Smooth muscle cell (in vitro differentiated cells): ENCODE measurements at regions not wholly inside any gene's neighbourhood (a gene's known extent, or its start where the extent isn't known, plus 50 kb on each side); places are given as distances from the start of the nearest gene placed in this dataset.
"Not testable (repeated sequence)": the region's sequence is repeated elsewhere in the genome, so short reads cannot be mapped to it uniquely, and the experiment has no call there.

Experiments used
- DNase-seq: peaks from one replicate; lab custom pipeline; 2025; ENCODE audit not compliant: unreplicated experiment; lab: John Stamatoyannopoulos, UW
- H2AFZ ChIP-seq: fragments of 200-600 bp; sonication (generic); 2 replicates; pipeline ENCODE4 v1.6.0; 2016; ENCODE audit warnings: antibody characterized with exemption, low read depth, mild to moderate bottlenecking
- H3F3A ChIP-seq: fragments of 200-600 bp; sonication (generic); 2 replicates; pipeline ENCODE4 v1.6.0; 2017; ENCODE audit warnings: antibody characterized with exemption, low read depth
- H3K27ac ChIP-seq: fragments of 200-600 bp; sonication (generic); 2 replicates; pipeline ENCODE4 v1.5.1; 2016; ENCODE audit warnings: low read depth, mild to moderate bottlenecking
- H3K27me3 ChIP-seq: fragments of 200-600 bp; sonication (generic); 2 replicates; pipeline ENCODE4 v1.6.1; 2016; ENCODE audit warnings: low read depth, mild to moderate bottlenecking
- H3K36me3 ChIP-seq: fragments of 200-600 bp; sonication (generic); 2 replicates; pipeline ENCODE4 v1.5.1; 2016; ENCODE audit warnings: low read depth
- H3K4me1 ChIP-seq: fragments of 200-600 bp; sonication (generic); 2 replicates; pipeline ENCODE4 v1.5.1; 2016; ENCODE audit warnings: low read depth
- H3K4me2 ChIP-seq: fragments of 200-600 bp; sonication (generic); 2 replicates; pipeline ENCODE4 v1.6.0; 2016; ENCODE audit warnings: mild to moderate bottlenecking
- H3K4me3 ChIP-seq: fragments of 200-600 bp; sonication (generic); 2 replicates; pipeline ENCODE4 v1.5.1; 2016; ENCODE audit warnings: mild to moderate bottlenecking
- H3K79me2 ChIP-seq: fragments of 200-600 bp; sonication (generic); 2 replicates; pipeline ENCODE4 v1.6.0; 2016; ENCODE audit warnings: low read depth, mild to moderate bottlenecking
- H3K9ac ChIP-seq: fragments of 200-600 bp; sonication (generic); 2 replicates; pipeline ENCODE4 v1.6.0; 2016; ENCODE audit warnings: low read depth
- H3K9me3 ChIP-seq: fragments of 200-600 bp; sonication (generic); replicated peaks from 2 replicates; pipeline ENCODE4 v1.5.1; 2016; ENCODE audit warnings: low read depth
- H4K20me1 ChIP-seq: fragments of 200-600 bp; sonication (generic); 2 replicates; pipeline ENCODE4 v1.6.0; 2016; ENCODE audit warnings: low read depth
- WGBS: methylation state at CpG from one replicate; pipeline ENCODE4 v1.1.7; 2016; ENCODE audit warnings: low lambda C conversion rate; 5-methylcytosine and 5-hydroxymethylcytosine counted together
- TF ChIP-seq, protein P1 (sequence below): fragments of 200-600 bp; sonication (generic); IDR thresholded peaks from 2 replicates; pipeline ENCODE4 v1.5.1; 2017; ENCODE audit warnings: borderline replicate concordance, mild to moderate bottlenecking, antibody characterized with exemption; ENCODE audit not compliant: insufficient read depth, poor library complexity, severe bottlenecking

DNA sequence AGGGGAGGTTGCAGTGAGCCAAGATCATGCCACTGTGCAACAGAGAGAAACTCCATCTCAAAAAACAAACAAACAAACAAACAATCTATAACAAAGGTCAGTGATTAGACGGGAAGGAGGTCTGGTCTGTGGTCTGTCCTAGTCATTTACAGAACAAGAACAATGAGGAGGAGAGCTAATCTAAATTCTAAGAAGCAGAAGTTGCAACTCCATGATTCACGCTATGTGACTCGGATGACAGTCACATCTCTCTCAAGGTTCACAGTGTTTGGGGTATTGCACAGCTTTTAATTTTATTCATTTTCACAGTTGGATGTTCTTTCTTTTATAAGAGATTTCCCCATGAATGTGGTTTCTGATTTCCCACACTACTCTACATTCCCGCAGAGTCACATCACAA lies 218.7 kb upstream of the PIEZO2 start:
- Histone ChIP-seq H4K20me1 (no peaks in the 10 kb centered on the region), H3K36me3 (no peaks in the 10 kb centered on the region), H3K27ac (no peak overlapping the region), H3K9ac (no peak overlapping the region), H3K79me2 (no peaks in the 10 kb centered on the region), H3F3A (no peaks in the 10 kb centered on the region), H3K4me3 (no peak overlapping the region), H3K4me1 (peaks cover 5% of the 10 kb centered on the region), H3K27me3 (no peaks in the 10 kb centered on the region), H3K9me3 (no peaks in the 10 kb centered on the region), H3K4me2 (no peak overlapping the region), H2AFZ (no peak overlapping the region)
- 89% methylated on average over 4 of the region's 4 CpGs for WGBS
- TF ChIP-seq, protein P1, sequence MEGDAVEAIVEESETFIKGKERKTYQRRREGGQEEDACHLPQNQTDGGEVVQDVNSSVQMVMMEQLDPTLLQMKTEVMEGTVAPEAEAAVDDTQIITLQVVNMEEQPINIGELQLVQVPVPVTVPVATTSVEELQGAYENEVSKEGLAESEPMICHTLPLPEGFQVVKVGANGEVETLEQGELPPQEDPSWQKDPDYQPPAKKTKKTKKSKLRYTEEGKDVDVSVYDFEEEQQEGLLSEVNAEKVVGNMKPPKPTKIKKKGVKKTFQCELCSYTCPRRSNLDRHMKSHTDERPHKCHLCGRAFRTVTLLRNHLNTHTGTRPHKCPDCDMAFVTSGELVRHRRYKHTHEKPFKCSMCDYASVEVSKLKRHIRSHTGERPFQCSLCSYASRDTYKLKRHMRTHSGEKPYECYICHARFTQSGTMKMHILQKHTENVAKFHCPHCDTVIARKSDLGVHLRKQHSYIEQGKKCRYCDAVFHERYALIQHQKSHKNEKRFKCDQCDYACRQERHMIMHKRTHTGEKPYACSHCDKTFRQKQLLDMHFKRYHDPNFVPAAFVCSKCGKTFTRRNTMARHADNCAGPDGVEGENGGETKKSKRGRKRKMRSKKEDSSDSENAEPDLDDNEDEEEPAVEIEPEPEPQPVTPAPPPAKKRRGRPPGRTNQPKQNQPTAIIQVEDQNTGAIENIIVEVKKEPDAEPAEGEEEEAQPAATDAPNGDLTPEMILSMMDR = no peak
- no peak for DNase-seq

- H3K4me1 ChIP-seq = peaks cover 5% of the 10 kb centered on the region
- no peak overlapping the region for H3K4me3 ChIP-seq
- no peak overlapping the region for H3K4me2 ChIP-seq
- TF ChIP-seq, protein P1 = no peak
- no peaks in the 10 kb centered on the region for H3K27me3 ChIP-seq
- no peaks in the 10 kb centered on the region for H3F3A ChIP-seq
- DNase-seq = no peak
- H2AFZ ChIP-seq = no peak overlapping the region
- peak overlapping the region; percentile 16 for H3K27ac ChIP-seq
- no peaks in the 10 kb centered on the region for H3K9me3 ChIP-seq
- H3K9ac ChIP-seq = no peak overlapping the region
- no peaks in the 10 kb centered on the region for H4K20me1 ChIP-seq
- no peaks in the 10 kb centered on the region for H3K79me2 ChIP-seq
- no peaks in the 10 kb centered on the region for H3K36me3 ChIP-seq
These were observed 218.0 kb upstream of the PIEZO2 start for GRCh38 chr18:11367351-11367750.

DNA sequence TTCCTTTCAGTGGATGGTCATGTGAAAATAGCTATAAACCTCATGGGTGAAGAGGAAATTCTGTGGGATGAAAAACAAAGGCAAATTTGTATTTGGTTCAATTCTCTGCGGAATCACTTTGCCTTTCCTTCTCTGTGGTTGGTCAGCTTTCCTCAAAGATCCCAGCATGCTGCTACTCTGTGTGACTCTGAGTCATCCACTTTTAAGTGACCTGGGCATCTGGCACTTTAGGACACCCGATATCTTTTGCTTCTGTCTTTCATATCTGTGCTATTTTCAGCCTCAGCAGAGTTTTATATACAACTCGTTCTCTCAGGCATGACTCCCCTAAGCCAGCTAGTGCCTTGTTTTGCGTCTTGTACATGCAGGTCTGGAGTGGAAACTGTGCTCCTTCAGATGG lies 217.0 kb upstream of the PIEZO2 start:
- H3K9ac ChIP-seq = no peak overlapping the region
- H3K4me1 ChIP-seq = peaks cover 5% of the 10 kb centered on the region
- H3K4me2 ChIP-seq = peak overlapping the region; percentile 29
- H3F3A ChIP-seq = no peaks in the 10 kb centered on the region
- H4K20me1 ChIP-seq = no peaks in the 10 kb centered on the region
- H3K27ac ChIP-seq = peak overlapping the region; percentile 16
- TF ChIP-seq, protein P1 = no peak
- no peak overlapping the region for H2AFZ ChIP-seq
- 21% methylated on average over 4 of the region's 4 CpGs for WGBS
- no peak for DNase-seq
- no peaks in the 10 kb centered on the region for H3K36me3 ChIP-seq
- no peaks in the 10 kb centered on the region for H3K27me3 ChIP-seq
- H3K9me3 ChIP-seq = no peaks in the 10 kb centered on the region
- H3K4me3 ChIP-seq = no peak overlapping the region
- no peaks in the 10 kb centered on the region for H3K79me2 ChIP-seq

GRCh38 chr18:11362856-11363255 lies 213.5 kb upstream of the PIEZO2 start:
- H3K79me2 ChIP-seq = no peaks in the 10 kb centered on the region
- H3K9me3 ChIP-seq = no peaks in the 10 kb centered on the region
- H3K9ac ChIP-seq = no peak overlapping the region
- peaks cover 5% of the 10 kb centered on the region for H3K4me1 ChIP-seq
- TF ChIP-seq, protein P1 = no peak
- DNase-seq = no peak
- no peak overlapping the region for H3K4me3 ChIP-seq
- no peak overlapping the region for H2AFZ ChIP-seq
- H3F3A ChIP-seq = no peaks in the 10 kb centered on the region
- no peaks in the 10 kb centered on the region for H4K20me1 ChIP-seq
- no peaks in the 10 kb centered on the region for H3K27me3 ChIP-seq
- H3K27ac ChIP-seq = no peak overlapping the region
- H3K4me2 ChIP-seq = no peak overlapping the region
- no peaks in the 10 kb centered on the region for H3K36me3 ChIP-seq
- WGBS = 91% methylated on average over 1 of the region's 1 CpG

DNA sequence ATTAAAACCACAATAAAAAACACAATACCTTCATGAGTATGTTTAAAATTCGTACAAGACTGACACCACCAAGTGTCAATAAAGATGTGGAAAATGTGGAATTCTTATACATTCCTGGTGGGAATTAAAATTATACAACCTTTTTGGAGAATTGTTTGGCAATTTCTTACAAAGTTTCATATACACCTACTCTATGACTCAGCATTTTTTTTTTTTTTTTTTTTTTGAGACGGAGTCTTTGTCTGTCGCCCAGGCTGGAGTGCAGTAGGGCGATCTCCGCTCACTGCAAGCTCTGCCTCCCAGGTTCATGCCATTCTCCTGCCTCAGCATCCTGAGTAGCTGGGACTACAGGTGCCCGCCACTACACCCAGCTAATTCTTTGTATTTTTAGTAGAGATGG lies 212.5 kb upstream of the PIEZO2 start:
- H3K4me1 ChIP-seq, H3K27ac ChIP-seq, H3K4me2 ChIP-seq, DNase-seq, H3K36me3 ChIP-seq, H3F3A ChIP-seq, H3K9ac ChIP-seq, H4K20me1 ChIP-seq, H3K4me3 ChIP-seq, H3K79me2 ChIP-seq, H3K9me3 ChIP-seq, H2AFZ ChIP-seq, H3K27me3 ChIP-seq: not testable (repeated sequence)
- 96% methylated on average over 6 of the region's 6 CpGs for WGBS
